GM19452 (cell line): ENCODE measurements at regions not wholly inside any gene's neighbourhood (a gene's known extent, or its start where the extent isn't known, plus 50 kb on each side); places are given as distances from the start of the nearest gene placed in this dataset.
"Not testable (repeated sequence)": the region's sequence is repeated elsewhere in the genome, so short reads cannot be mapped to it uniquely, and the experiment has no call there.

Experiments
- ATAC-seq: cut with Tn5 transposase; IDR thresholded peaks from one replicate; pipeline ENCODE4 v1.9.1; 2021; ENCODE audit not compliant: unreplicated experiment

- ATAC-seq = no peak
Measured at GRCh38 chr21:23837564-23837963, 1769.7 kb downstream of the MRPL39 start.

GRCh38 chr21:23822760-23823159 lies 1784.5 kb downstream of the MRPL39 start:
- no peak for ATAC-seq

GRCh38 chr21:23817337-23817736 lies 1789.9 kb downstream of the MRPL39 start:
- ATAC-seq = no peak

- no peak for ATAC-seq
Measured at GRCh38 chr21:23812485-23812884, 1794.8 kb downstream of the MRPL39 start.

GRCh38 chr21:23811805-23812204 lies 1795.5 kb downstream of the MRPL39 start:
- no peak for ATAC-seq

GRCh38 chr21:23809573-23809972 lies 1797.7 kb downstream of the MRPL39 start:
- no peak for ATAC-seq

- ATAC-seq = not testable (repeated sequence)
Measured at GRCh38 chr21:23806966-23807548, 1800.2 kb downstream of the MRPL39 start.

GRCh38 chr21:23804866-23805265 lies 1802.4 kb downstream of the MRPL39 start:
- no peak for ATAC-seq

GRCh38 chr21:23801292-23801691 lies 1806.0 kb downstream of the MRPL39 start:
- no peak for ATAC-seq

- no peak for ATAC-seq
Measured at GRCh38 chr21:23799376-23799775, 1807.9 kb downstream of the MRPL39 start.

- no peak for ATAC-seq
Measured at GRCh38 chr21:23792300-23792699, 1815.0 kb downstream of the MRPL39 start.

- no peak for ATAC-seq
Measured at GRCh38 chr21:23789864-23790263, 1817.4 kb downstream of the MRPL39 start.

- ATAC-seq = no peak
Measured at GRCh38 chr21:23780326-23780725, 1827.0 kb downstream of the MRPL39 start.

- no peak for ATAC-seq
Measured at GRCh38 chr21:23743821-23744220, 1863.5 kb downstream of the MRPL39 start.

- no peak for ATAC-seq
Measured at GRCh38 chr21:23740463-23740862, 1866.8 kb downstream of the MRPL39 start.

- no peak for ATAC-seq
Measured at GRCh38 chr21:23732776-23733175, 1874.5 kb downstream of the MRPL39 start.

GRCh38 chr21:23729331-23729730 lies 1878.0 kb downstream of the MRPL39 start:
- no peak for ATAC-seq

- ATAC-seq = no peak
Measured at GRCh38 chr21:23725576-23725975, 1881.7 kb downstream of the MRPL39 start.

- ATAC-seq = no peak
Measured at GRCh38 chr21:23718446-23719285, 1888.6 kb downstream of the MRPL39 start.

GRCh38 chr21:23712166-23712565 lies 1895.1 kb downstream of the MRPL39 start:
- no peak for ATAC-seq

- ATAC-seq = no peak
Measured at GRCh38 chr21:23706431-23706830, 1900.8 kb downstream of the MRPL39 start.

- no peak for ATAC-seq
Measured at GRCh38 chr21:23699402-23699801, 1907.9 kb downstream of the MRPL39 start.

- ATAC-seq = no peak
Measured at GRCh38 chr21:23698619-23699018, 1908.7 kb downstream of the MRPL39 start.
